ENCODE measurements at regions not wholly inside any gene's neighbourhood (a gene's known extent, or its start where the extent isn't known, plus 50 kb on each side); places are given as distances from the start of the nearest gene placed in this dataset.

- no peak for DNase-seq
Observed at GRCh38 chr2:128368437-128369107, 49.9 kb upstream of the HS6ST1 start.

- DNase-seq, result no peak
Observed at GRCh38 chr2:128369108-128369555, 50.5 kb upstream of the HS6ST1 start.

- no peak for DNase-seq
Observed at GRCh38 chr2:128369602-128370467, 51.2 kb upstream of the HS6ST1 start.

- DNase-seq, result no peak
Observed at GRCh38 chr2:128370468-128371247, 52.0 kb upstream of the HS6ST1 start.

GRCh38 chr2:128371248-128371630 is 52.6 kb upstream of the HS6ST1 start:
- no peak for DNase-seq

GRCh38 chr2:128371648-128372345 is 53.1 kb upstream of the HS6ST1 start:
- DNase-seq, result no peak

GRCh38 chr2:128372621-128373341 is 54.1 kb upstream of the HS6ST1 start:
- DNase-seq, result no peak

- no peak for DNase-seq
Observed at GRCh38 chr2:128373451-128374000, 54.9 kb upstream of the HS6ST1 start.

- no peak for DNase-seq
Observed at GRCh38 chr2:128374001-128374710, 55.5 kb upstream of the HS6ST1 start.

- no peak for DNase-seq
Observed at GRCh38 chr2:128374711-128375413, 56.2 kb upstream of the HS6ST1 start.

GRCh38 chr2:128375454-128375853 is 56.8 kb upstream of the HS6ST1 start:
- no peak for DNase-seq

GRCh38 chr2:128376241-128377041 is 57.8 kb upstream of the HS6ST1 start:
- no peak for DNase-seq

GRCh38 chr2:128377071-128377910 is 58.6 kb upstream of the HS6ST1 start:
- DNase-seq, result no peak

GRCh38 chr2:128378231-128379020 is 59.8 kb upstream of the HS6ST1 start:
- no peak for DNase-seq

GRCh38 chr2:128379021-128380015 is 60.6 kb upstream of the HS6ST1 start:
- peak; percentile 62 for DNase-seq

Measured in left kidney (tissue), 1 donor.